ENCODE measurements at regions not wholly inside any gene's neighbourhood (a gene's known extent, or its start where the extent isn't known, plus 50 kb on each side); places are given as distances from the start of the nearest gene placed in this dataset.

- TF ChIP-seq CTCF (tag by site-specific recombination; IDR thresholded peaks at IDR 0.05) (no peak), ZNF138 (tag by site-specific recombination; IDR thresholded peaks at IDR 0.05; ENCODE audit: borderline replicate concordance) (no peak), ZEB2 (tag by site-specific recombination; IDR thresholded peaks at IDR 0.05) (no peak), TCF7L2 (IDR thresholded peaks at IDR 0.05; ENCODE audit: borderline replicate concordance, low read depth, low read length) (no peak), ZBTB7A (tag by site-specific recombination; IDR thresholded peaks at IDR 0.05; ENCODE audit: low read depth) (no peak), ZNF266 (tag by site-specific recombination; IDR thresholded peaks at IDR 0.05; ENCODE audit: low read depth) (no peak), ZNF658 (tag by site-specific recombination; IDR thresholded peaks at IDR 0.05) (no peak), YY1 (tag by site-specific recombination; IDR thresholded peaks at IDR 0.05) (no peak), PBX3 (CRISPR knock-in tag; IDR thresholded peaks at IDR 0.05) (no peak), ZBTB21 (tag by site-specific recombination; IDR thresholded peaks at IDR 0.05) (no peak), ZBTB49 (tag by site-specific recombination; IDR thresholded peaks at IDR 0.05; ENCODE audit: low read depth) (no peak), ZNF274 (IDR thresholded peaks at IDR 0.05; ENCODE audit: low read length) (no peak), ZNF274 (tag by site-specific recombination; IDR thresholded peaks at IDR 0.05; ENCODE audit: borderline replicate concordance) (no peak), ZSCAN5A (tag by site-specific recombination; IDR thresholded peaks at IDR 0.05) (no peak), KLF8 (tag by site-specific recombination; IDR thresholded peaks at IDR 0.05) (no peak)
Measured at GRCh38 chr9:19875291-19875920, 86.6 kb upstream of the SLC24A2 start.

All from HEK293 (cell line).